ENCODE measurements at regions not wholly inside any gene's neighbourhood (a gene's known extent, or its start where the extent isn't known, plus 50 kb on each side); places are given as distances from the start of the nearest gene placed in this dataset.
A peak's percentile ranks its signal among the peaks of the same experiment; 100 is the strongest.

GRCh38 chr1:218802799-218803198 is 370.9 kb upstream of the LYPLAL1 start:
- FAIRE-seq (no peak), DNase-seq (ENCODE audit: low read depth) (no peak)
- TF ChIP-seq CTCF (IDR thresholded peaks at IDR 0.05; ENCODE audit: insufficient read depth, low read length, severe bottlenecking), result no peak
- no peaks in the 10 kb centered on the region for H3K27me3 ChIP-seq (ENCODE audit: control insufficient read depth, insufficient read depth, low read length)
- H3K4me3 ChIP-seq (ENCODE audit: low read depth, low read length), result no peak overlapping the region
- no peaks in the 10 kb centered on the region for H3K36me3 ChIP-seq (ENCODE audit: control insufficient read depth, insufficient read depth, low read length)

- FAIRE-seq (no peak), DNase-seq (ENCODE audit: low read depth) (no peak)
- no peaks in the 10 kb centered on the region for H3K36me3 ChIP-seq (ENCODE audit: control insufficient read depth, insufficient read depth, low read length)
- no peaks in the 10 kb centered on the region for H3K27me3 ChIP-seq (ENCODE audit: control insufficient read depth, insufficient read depth, low read length)
- H3K4me3 ChIP-seq (ENCODE audit: low read depth, low read length), result no peak overlapping the region
- TF ChIP-seq CTCF (IDR thresholded peaks at IDR 0.05; ENCODE audit: insufficient read depth, low read length, severe bottlenecking), result no peak
Measured at GRCh38 chr1:218803351-218803997, 370.2 kb upstream of the LYPLAL1 start.

- no peak overlapping the region for H3K4me3 ChIP-seq (ENCODE audit: low read depth, low read length)
- TF ChIP-seq CTCF (IDR thresholded peaks at IDR 0.05; ENCODE audit: insufficient read depth, low read length, severe bottlenecking), result no peak
- peak; percentile 67 for DNase-seq (ENCODE audit: low read depth)
- no peak for FAIRE-seq
- H3K36me3 ChIP-seq (ENCODE audit: control insufficient read depth, insufficient read depth, low read length), result no peaks in the 10 kb centered on the region
- no peaks in the 10 kb centered on the region for H3K27me3 ChIP-seq (ENCODE audit: control insufficient read depth, insufficient read depth, low read length)
Measured at GRCh38 chr1:218804014-218804785, 369.5 kb upstream of the LYPLAL1 start.

- H3K36me3 ChIP-seq (ENCODE audit: control insufficient read depth, insufficient read depth, low read length), result no peaks in the 10 kb centered on the region
- TF ChIP-seq CTCF (IDR thresholded peaks at IDR 0.05; ENCODE audit: insufficient read depth, low read length, severe bottlenecking), result no peak
- FAIRE-seq, result no peak
Measured at GRCh38 chr1:218809061-218809460, 364.6 kb upstream of the LYPLAL1 start.

GRCh38 chr1:218809625-218810024 is 364.1 kb upstream of the LYPLAL1 start:
- TF ChIP-seq CTCF (IDR thresholded peaks at IDR 0.05; ENCODE audit: insufficient read depth, low read length, severe bottlenecking), result no peak
- Histone ChIP-seq H3K36me3 (ENCODE audit: control insufficient read depth, insufficient read depth, low read length) (no peaks in the 10 kb centered on the region), H3K27me3 (ENCODE audit: control insufficient read depth, insufficient read depth, low read length) (no peaks in the 10 kb centered on the region), H3K4me3 (ENCODE audit: low read depth, low read length) (no peak overlapping the region)
- FAIRE-seq, result no peak
- DNase-seq (ENCODE audit: low read depth), result no peak

More at GRCh38 chr1:218809061-218809460, 364.6 kb upstream of the LYPLAL1 start:
- Histone ChIP-seq H3K27me3 (ENCODE audit: control insufficient read depth, insufficient read depth, low read length) (no peaks in the 10 kb centered on the region), H3K4me3 (ENCODE audit: low read depth, low read length) (no peak overlapping the region)
- DNase-seq (ENCODE audit: low read depth), result no peak

All from bronchial epithelial cell (primary cell).